C4-2B (cell line): ENCODE measurements at regions not wholly inside any gene's neighbourhood (a gene's known extent, or its start where the extent isn't known, plus 50 kb on each side); places are given as distances from the start of the nearest gene placed in this dataset.

Experiments used
- H3K27ac ChIP-seq: fragments of 450-650 bp; 2 replicates; pipeline ENCODE4 v1.5.1; 2017
- ZFX ChIP-seq: fragments of 450-650 bp; IDR thresholded peaks from 2 replicates; pipeline ENCODE4 v1.6.1; 2017
- TF ChIP-seq, protein P1 (sequence below): fragments of 450-650 bp; conservative IDR thresholded peaks from 2 replicates; pipeline ENCODE4 v1.5.1; 2017; ENCODE audit warnings: mild to moderate bottlenecking

DNA sequence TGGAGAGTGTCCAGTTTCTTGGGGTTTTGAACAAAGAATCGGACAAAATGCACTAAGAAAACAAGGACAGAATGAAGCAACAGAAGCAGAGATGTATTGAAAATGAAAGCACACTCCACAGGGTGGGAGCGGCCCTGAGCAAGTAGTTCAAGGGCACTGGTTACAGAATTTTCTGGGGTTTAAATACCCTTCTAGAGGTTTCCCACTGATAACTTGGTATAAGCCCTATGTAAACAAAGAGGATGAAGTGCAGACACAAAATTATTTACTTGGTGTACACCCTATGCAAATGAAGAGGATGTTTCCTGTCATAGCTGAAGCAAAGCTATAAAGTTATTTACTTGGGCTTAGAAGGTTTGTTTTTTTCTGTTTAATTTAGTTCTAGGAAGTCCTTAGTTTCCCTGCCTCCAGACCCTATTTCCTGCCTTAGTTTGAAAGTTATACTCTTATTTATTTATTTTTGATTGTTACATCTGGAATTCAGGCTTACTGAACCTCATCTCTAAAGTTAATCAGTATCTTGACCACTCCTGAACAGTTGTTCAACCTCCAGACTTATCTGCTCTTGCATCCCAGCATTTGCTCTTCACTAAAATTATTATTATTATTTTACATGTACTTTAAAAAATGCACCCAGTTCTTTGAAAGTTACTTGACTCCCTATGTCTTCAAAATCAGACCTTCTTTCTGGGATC lies 193.5 kb downstream of the SPP2 start:
- TF ChIP-seq, protein P1, sequence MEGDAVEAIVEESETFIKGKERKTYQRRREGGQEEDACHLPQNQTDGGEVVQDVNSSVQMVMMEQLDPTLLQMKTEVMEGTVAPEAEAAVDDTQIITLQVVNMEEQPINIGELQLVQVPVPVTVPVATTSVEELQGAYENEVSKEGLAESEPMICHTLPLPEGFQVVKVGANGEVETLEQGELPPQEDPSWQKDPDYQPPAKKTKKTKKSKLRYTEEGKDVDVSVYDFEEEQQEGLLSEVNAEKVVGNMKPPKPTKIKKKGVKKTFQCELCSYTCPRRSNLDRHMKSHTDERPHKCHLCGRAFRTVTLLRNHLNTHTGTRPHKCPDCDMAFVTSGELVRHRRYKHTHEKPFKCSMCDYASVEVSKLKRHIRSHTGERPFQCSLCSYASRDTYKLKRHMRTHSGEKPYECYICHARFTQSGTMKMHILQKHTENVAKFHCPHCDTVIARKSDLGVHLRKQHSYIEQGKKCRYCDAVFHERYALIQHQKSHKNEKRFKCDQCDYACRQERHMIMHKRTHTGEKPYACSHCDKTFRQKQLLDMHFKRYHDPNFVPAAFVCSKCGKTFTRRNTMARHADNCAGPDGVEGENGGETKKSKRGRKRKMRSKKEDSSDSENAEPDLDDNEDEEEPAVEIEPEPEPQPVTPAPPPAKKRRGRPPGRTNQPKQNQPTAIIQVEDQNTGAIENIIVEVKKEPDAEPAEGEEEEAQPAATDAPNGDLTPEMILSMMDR, result no peak
- TF ChIP-seq ZFX, result no peak
- no peak overlapping the region for H3K27ac ChIP-seq

DNA sequence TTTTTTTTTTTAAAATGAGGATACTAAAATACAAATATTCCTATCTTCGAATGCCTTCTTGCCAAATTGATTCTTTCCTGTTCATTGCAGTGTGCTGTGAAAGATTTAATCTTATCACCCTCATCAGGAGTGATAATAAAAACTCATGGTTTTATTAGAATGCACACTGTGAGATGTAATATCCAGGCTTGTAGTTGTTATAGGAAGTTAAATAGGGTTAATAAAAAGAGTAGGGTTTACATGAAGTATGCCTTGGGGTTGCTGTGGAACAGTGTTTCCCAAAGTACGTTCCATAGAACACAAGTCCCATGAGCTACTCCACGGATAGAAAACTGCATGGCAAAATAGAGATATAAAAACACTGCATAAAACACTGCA lies 191.9 kb downstream of the SPP2 start:
- H3K27ac ChIP-seq, result no peak overlapping the region

GRCh38 chr2:234241656-234242458 lies 191.4 kb downstream of the SPP2 start:
- no peak for TF ChIP-seq ZFX
- TF ChIP-seq, protein P1, result no peak
- no peak overlapping the region for H3K27ac ChIP-seq

More for the DNA sequence above, 191.9 kb downstream of the SPP2 start:
- TF ChIP-seq, protein P1, result no peak
- no peak for TF ChIP-seq ZFX

- no peak overlapping the region for H3K27ac ChIP-seq
- TF ChIP-seq, protein P1, result no peak
- TF ChIP-seq ZFX, result no peak
Observed at GRCh38 chr2:234240917-234241316, 190.4 kb downstream of the SPP2 start.

- no peak overlapping the region for H3K27ac ChIP-seq
- TF ChIP-seq, protein P1, result no peak
- TF ChIP-seq ZFX, result no peak
Observed at GRCh38 chr2:234235191-234235590, 184.7 kb downstream of the SPP2 start.

DNA sequence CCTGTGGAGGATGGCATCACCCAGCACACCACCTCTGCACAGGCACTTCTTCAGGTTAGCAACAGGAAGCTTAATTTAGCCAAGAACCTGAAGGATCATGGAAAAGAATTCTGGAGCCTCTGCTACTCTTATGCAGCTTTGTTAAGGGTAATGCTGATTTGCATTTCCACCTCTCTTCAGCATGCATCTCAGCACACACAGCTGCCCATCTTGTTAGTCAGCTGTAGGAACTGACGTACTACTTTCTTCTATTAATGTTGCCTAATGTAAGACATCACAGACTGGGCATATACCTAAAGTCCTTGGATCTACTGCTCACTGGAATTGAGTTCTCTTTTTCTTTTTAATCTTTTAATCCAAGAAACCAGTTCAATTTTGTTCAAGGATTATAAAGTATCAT lies 181.0 kb downstream of the SPP2 start:
- TF ChIP-seq, protein P1, result no peak

GRCh38 chr2:234219046-234219310 lies 168.5 kb downstream of the SPP2 start:
- H3K27ac ChIP-seq, result no peak overlapping the region
- TF ChIP-seq ZFX, result no peak
- TF ChIP-seq, protein P1, result no peak

More for the DNA sequence above, 181.0 kb downstream of the SPP2 start:
- no peak overlapping the region for H3K27ac ChIP-seq
